OCI-M1 (cell line): ENCODE measurements at regions not wholly inside any gene's neighbourhood (a gene's known extent, or its start where the extent isn't known, plus 50 kb on each side); places are given as distances from the start of the nearest gene placed in this dataset.
"Not testable (repeated sequence)": the region's sequence is repeated elsewhere in the genome, so short reads cannot be mapped to it uniquely, and the experiment has no call there.

Source experiments
- DNase-seq: peaks from one replicate; lab custom pipeline; 2025; lab: John Stamatoyannopoulos, UW

DNA sequence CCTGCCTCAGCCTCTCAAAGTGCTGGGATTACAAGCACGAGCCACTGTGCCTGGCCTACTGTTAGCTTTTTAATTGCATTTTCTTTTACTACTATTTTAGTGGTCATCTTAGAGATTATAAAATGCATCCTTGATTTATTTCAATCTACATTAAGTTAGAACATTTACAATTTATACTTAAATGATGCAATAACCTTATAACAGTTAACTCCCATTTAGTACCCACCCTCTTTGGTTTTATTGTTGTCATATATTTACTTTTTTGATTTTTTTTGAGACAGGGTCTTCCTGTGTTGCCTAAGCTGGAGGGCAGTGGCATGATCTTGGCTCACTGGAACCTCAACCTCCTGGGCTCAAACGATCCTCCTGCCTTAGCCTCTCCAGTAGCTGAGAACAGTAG is 77.3 kb downstream of the PPCDC start:
- DNase-seq, result no peak

GRCh38 chr15:75104804-75105557 is 81.6 kb downstream of the PPCDC start:
- peak; percentile 71 for DNase-seq

- no peak for DNase-seq
Observed at GRCh38 chr15:75107516-75107907, 84.1 kb downstream of the PPCDC start.

- peak; percentile 78 for DNase-seq
Observed at GRCh38 chr15:75107908-75108838, 84.8 kb downstream of the PPCDC start.

DNA sequence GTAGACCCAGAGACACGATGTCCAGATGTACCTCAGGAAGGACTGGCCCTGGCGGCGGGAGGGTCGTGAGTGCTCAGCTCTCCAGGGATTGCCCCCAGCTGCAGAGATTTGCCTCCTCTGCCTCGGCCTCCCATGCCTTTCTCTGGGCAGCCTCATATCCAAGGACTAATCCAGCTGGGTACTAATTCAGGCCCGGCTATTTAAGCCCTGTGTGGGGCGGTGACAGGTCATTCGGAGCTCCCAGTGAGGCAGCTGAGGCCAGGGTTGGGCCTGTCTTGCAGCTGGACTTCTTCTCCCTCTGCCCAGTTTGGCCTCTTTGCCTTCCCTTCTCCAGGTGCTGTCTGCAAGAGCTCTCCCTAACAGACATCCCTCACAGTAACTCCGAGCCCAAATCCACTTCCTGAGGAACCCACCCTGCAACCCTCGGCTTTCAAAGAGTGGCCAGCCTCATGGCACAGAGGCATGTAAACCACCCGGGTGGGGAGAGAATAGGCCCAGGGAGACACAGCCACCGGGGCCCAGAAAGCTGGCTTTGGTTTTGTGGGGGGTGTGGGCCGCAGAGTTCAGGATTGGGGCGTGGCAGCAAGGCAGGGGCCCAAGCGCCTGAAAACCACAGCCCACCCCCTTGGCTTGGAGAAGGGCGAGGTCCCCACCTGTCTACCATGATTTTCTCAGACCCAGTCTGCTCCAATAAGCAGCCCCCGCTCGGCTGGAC is 85.8 kb downstream of the PPCDC start:
- DNase-seq, result no peak

DNA sequence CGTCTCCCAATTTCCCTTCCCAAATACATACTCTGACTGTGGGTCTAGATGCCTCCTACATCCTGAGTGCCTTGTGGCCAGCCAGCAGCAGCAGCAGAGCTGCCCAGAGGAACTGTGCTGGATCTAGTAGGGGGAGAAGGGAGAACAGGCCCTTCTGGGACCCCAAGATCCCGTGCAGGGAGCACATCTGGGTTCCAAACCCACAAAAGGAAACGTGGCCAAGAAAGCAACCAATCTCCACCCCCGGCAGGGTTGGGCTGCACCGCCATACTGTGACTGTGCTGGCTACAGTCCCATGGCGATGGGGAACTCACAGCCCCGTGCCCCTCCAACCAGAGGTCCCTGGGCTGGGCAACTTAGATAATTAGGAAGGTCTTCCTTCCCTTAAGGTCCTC is 86.3 kb downstream of the PPCDC start:
- no peak for DNase-seq

GRCh38 chr15:75112278-75112847 is 89.0 kb downstream of the PPCDC start:
- peak; percentile 60 for DNase-seq

- no peak for DNase-seq
Observed at GRCh38 chr15:75112848-75113492, 88.7 kb upstream of the C15orf39 start.

GRCh38 chr15:75114327-75114726 is 87.4 kb upstream of the C15orf39 start:
- DNase-seq, result no peak

GRCh38 chr15:75114796-75115195 is 86.9 kb upstream of the C15orf39 start:
- no peak for DNase-seq

DNA sequence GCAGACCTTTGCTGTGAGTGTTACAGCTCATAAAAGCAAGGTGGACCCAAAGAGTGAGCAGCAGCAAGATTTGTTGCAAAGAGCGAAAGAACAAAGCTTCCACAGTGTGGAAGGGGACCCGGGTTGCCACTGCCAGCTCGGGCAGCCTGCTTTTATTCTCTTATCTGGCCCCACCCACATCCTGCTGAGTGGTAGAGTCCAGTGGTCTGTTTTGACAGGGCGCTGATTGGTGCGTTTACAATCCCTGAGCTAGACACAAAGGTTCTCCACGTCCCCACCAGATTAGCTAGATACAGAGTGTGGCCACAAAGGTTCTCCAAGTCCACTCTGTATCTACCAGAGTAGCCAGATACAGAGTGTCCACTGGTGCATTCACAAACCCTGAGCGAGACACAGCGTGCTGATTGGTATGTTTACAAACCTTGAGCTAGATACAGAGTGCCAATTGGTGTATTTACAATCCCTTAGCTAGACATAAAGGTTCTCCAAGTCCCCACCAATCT is 86.2 kb upstream of the C15orf39 start:
- not testable (repeated sequence) for DNase-seq

DNA sequence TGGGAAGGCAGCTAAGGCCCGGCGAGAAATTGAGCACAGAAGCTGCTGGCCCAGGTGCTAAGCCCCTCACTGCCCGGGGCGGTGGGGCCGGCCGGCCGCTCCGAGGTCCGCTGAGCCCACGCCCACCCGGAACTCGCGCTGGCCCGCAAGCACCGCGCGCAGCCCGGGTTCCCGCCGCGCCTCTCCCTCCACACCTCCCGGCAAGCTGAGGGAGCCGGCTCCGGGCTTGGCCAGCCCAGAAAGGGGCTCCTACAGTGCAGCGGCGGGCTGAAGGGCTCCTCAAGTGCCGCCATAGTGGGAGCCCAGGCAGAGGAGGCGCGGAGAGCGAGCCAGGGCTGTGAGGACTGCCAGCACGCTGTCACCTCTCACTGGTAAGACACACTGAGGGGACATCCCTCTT is 85.5 kb upstream of the C15orf39 start:
- not testable (repeated sequence) for DNase-seq

GRCh38 chr15:75117993-75118392 is 83.7 kb upstream of the C15orf39 start:
- no peak for DNase-seq

GRCh38 chr15:75119312-75119711 is 82.4 kb upstream of the C15orf39 start:
- not testable (repeated sequence) for DNase-seq

GRCh38 chr15:75121491-75121890 is 80.2 kb upstream of the C15orf39 start:
- DNase-seq, result no peak

- peak; percentile 43 for DNase-seq
Observed at GRCh38 chr15:75123395-75123794, 78.3 kb upstream of the C15orf39 start.

DNA sequence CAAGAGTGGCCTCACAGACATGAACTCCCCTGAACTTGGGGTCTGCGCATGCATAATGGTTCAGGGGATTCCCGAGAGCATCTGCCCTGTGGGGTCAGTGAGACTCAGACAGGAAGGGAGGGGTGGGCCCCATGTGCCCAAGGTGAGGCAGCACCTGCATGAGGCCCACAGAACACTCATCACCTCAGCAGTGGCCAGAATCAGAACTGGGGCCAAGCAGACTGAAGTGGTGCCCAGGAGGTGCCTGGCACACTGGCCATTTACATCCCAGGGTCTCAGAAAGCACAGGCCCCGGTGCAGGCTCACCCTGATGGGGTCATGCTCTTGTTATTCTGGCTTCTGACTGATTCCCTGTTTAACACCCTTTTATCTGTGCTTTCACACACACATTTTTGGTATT is 77.4 kb upstream of the C15orf39 start:
- DNase-seq, result not testable (repeated sequence)

- DNase-seq, result no peak
Observed at GRCh38 chr15:75125935-75126334, 75.7 kb upstream of the C15orf39 start.

- DNase-seq, result no peak
Observed at GRCh38 chr15:75126864-75127580, 74.7 kb upstream of the C15orf39 start.

DNA sequence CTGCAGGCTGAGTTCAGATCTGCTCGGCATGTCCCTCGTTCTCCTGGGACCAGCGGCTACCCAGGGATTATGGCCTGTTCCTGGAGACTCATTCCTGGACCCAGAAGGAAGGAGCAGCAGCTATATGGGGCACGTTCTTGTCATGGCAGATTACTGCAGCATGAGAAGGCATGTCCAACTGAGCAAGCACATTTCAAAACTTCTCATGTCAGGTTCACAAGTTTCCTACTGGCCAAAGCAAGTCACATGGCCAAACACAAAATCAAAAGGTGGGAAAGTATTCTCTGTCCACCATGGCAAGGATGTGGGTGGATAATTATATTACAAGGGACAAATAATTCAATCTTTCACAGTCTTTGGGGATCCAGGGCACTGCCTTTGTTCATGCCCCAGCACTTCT is 71.9 kb upstream of the C15orf39 start:
- no peak for DNase-seq

- DNase-seq, result no peak
Observed at GRCh38 chr15:75131269-75131643, 70.4 kb upstream of the C15orf39 start.
